Activated CD4-positive, alpha-beta memory T cell treated with anti-CD3 and anti-CD28 coated beads for 36 hours (primary cell): ENCODE measurements at regions not wholly inside any gene's neighbourhood (a gene's known extent, or its start where the extent isn't known, plus 50 kb on each side); places are given as distances from the start of the nearest gene placed in this dataset.

ENCODE experiments used
- CTCF ChIA-PET: fragments of 350-600 bp; sonication (Branson Sonifier 250); formaldehyde crosslinking; loops from one replicate; lab custom pipeline; 2021; ENCODE audit warnings: antibody characterized with exemption, inconsistent platforms; lab: Charles Lee
- POLR2A ChIA-PET: fragments of 350-600 bp; sonication (Branson Sonifier 250); formaldehyde crosslinking; loops from one replicate; lab custom pipeline; 2021; ENCODE audit warnings: antibody characterized with exemption; lab: Charles Lee
- DNase-seq: peaks from one replicate; pipeline ENCODE4 v3.0.0-alpha.2; 2020
- H3K27ac Mint-ChIP-seq: one replicate; pipeline ENCODE4 v1.8.0; 2021; ENCODE audit warnings: mixed read lengths
- H3K27me3 Mint-ChIP-seq: one replicate; pipeline ENCODE4 v1.8.0; 2021; ENCODE audit warnings: mixed read lengths
- H3K36me3 Mint-ChIP-seq: one replicate; pipeline ENCODE4 v1.8.0; 2021; ENCODE audit warnings: mixed read lengths
- H3K4me1 Mint-ChIP-seq: one replicate; pipeline ENCODE4 v1.8.0; 2021; ENCODE audit warnings: low read depth, mixed read lengths
- H3K4me3 Mint-ChIP-seq: one replicate; pipeline ENCODE4 v1.8.0; 2021; ENCODE audit warnings: mild to moderate bottlenecking, mixed read lengths
- H3K9me3 Mint-ChIP-seq: one replicate; pipeline ENCODE4 v1.8.0; 2021; ENCODE audit warnings: mixed read lengths
- intact Hi-C: fragments of 100-400 bp; cut with micrococcal nuclease; formaldehyde crosslinking; loops from one replicate; pipeline ENCODE4 v1.15.1; 2023

DNA sequence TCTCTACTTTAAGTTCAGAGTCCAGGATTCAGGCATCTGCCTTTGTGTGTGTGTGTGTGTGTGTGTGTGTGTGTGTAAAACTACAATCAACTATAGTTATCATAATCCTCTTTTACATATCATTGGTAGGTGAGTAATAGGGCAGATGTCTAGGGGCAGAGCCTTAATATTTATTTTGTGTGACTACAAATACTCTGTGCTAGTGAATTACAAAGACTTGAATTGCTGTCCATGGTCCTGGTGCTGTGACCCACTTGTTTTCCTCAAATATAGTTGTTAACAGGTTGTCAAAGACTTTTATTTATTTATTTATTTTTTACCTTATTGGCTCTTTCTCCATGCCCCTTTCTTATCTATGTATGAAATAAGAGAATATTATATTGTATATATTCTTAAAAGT, 196.8 kb downstream of the ANXA1 start:
- H3K4me3 Mint-ChIP-seq = no peak overlapping the region
- no peaks in the 10 kb centered on the region for H3K27me3 Mint-ChIP-seq
- CTCF ChIA-PET = no interaction called here
- no peak overlapping the region for H3K27ac Mint-ChIP-seq
- H3K4me1 Mint-ChIP-seq = no peaks in the 10 kb centered on the region
- intact Hi-C loops = no loop called here
- H3K9me3 Mint-ChIP-seq = no peaks in the 10 kb centered on the region
- no peaks in the 10 kb centered on the region for H3K36me3 Mint-ChIP-seq
- POLR2A ChIA-PET = no interaction called here
- DNase-seq = no peak

DNA sequence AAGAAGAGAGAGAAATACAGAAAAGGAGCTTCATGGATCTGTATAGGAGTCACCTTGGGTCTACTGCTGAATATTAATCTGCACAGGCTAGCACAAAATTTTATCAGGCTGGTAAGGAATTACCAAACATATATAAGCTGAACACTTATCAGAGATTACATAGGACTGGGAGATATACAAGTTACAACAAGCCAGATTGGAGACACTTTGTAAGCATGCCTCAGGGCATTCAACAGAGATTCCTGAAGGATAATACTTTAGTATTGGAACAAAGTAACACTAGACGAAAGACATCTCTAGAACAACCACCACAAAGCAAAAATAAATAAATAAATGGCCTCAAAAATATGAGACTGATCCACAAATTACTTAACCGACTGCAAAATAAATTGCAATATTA, 197.8 kb downstream of the ANXA1 start:
- H3K36me3 Mint-ChIP-seq = no peaks in the 10 kb centered on the region
- H3K9me3 Mint-ChIP-seq = no peaks in the 10 kb centered on the region
- no peak overlapping the region for H3K4me3 Mint-ChIP-seq
- intact Hi-C loops = no loop called here
- DNase-seq = no peak
- H3K4me1 Mint-ChIP-seq = no peaks in the 10 kb centered on the region
- ChIA-PET CTCF (no interaction called here), POLR2A (no interaction called here)
- no peak overlapping the region for H3K27ac Mint-ChIP-seq
- H3K27me3 Mint-ChIP-seq = no peaks in the 10 kb centered on the region

DNA sequence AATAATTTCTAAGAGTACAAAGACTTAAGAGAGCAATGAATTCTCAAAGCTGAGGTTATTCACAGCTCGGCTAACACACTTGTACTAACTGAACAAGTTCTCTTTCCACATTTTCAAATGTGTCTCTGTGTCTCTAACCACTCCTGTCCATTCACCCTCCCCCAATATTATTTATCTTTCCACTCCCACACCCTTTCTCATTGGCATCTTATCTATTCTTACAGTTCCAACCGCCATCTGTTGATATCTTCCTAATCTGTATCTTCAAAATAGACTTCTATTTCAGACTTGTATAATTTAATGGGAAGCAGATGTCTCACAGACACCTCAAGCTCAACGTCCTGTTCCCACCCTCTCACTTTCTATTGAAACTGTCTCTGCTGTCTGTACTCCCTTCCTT, 205.9 kb downstream of the ANXA1 start:
- H3K4me3 Mint-ChIP-seq = no peak overlapping the region
- no peaks in the 10 kb centered on the region for H3K4me1 Mint-ChIP-seq
- ChIA-PET CTCF (no interaction called here), POLR2A (no interaction called here)
- H3K27me3 Mint-ChIP-seq = no peaks in the 10 kb centered on the region
- H3K36me3 Mint-ChIP-seq = no peaks in the 10 kb centered on the region
- no peak for DNase-seq
- no peak overlapping the region for H3K27ac Mint-ChIP-seq
- intact Hi-C loops = no loop called here
- H3K9me3 Mint-ChIP-seq = no peaks in the 10 kb centered on the region

DNA sequence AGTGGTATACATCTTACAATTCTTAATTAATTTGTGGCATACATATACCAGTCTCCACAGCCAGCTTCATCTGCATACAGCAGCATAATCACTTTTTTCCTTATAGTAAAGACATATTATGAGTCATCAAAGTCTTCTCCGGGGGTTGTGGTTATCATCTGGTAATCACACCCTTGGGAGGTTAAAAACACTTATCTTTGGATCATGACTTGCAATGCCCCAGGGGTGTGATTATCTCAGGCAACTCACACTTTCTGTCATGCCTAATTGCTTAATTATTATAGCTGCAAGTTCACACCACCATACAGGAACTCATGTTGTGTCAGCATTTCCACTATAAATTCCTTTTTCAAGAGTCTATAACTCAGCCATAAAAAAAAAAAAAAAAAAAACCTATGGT, 218.4 kb downstream of the ANXA1 start:
- ChIA-PET POLR2A (no interaction called here), CTCF (no interaction called here)
- intact Hi-C loops = no loop called here
- Mint-ChIP-seq H3K4me1 (no peaks in the 10 kb centered on the region), H3K27me3 (no peaks in the 10 kb centered on the region), H3K36me3 (no peaks in the 10 kb centered on the region), H3K9me3 (no peaks in the 10 kb centered on the region), H3K27ac (no peak overlapping the region), H3K4me3 (no peak overlapping the region)
- no peak for DNase-seq

DNA sequence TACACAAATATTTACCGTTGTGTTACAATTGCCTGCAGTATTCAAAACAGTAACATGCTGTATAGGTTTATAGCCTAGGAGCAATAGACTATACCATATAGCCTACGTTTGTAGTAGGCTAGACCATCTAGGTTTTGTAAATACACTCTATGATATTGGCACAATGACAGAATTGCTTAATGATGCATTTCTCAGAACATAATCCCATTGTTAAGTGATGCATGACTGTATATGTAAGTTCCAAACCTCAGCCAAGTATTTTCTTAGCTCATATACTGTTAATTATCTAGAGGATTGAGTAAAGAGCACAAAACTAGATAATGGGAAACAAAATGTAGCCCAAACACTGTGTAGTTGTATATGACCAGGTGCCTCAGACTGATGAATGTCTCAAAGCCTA, 220.1 kb downstream of the ANXA1 start:
- H3K27ac Mint-ChIP-seq = no peak overlapping the region
- H3K4me3 Mint-ChIP-seq = no peak overlapping the region
- H3K36me3 Mint-ChIP-seq = no peaks in the 10 kb centered on the region
- no peaks in the 10 kb centered on the region for H3K4me1 Mint-ChIP-seq
- H3K27me3 Mint-ChIP-seq = no peaks in the 10 kb centered on the region
- ChIA-PET POLR2A (no interaction called here), CTCF (no interaction called here)
- no peaks in the 10 kb centered on the region for H3K9me3 Mint-ChIP-seq
- no peak for DNase-seq
- intact Hi-C loops = no loop called here

DNA sequence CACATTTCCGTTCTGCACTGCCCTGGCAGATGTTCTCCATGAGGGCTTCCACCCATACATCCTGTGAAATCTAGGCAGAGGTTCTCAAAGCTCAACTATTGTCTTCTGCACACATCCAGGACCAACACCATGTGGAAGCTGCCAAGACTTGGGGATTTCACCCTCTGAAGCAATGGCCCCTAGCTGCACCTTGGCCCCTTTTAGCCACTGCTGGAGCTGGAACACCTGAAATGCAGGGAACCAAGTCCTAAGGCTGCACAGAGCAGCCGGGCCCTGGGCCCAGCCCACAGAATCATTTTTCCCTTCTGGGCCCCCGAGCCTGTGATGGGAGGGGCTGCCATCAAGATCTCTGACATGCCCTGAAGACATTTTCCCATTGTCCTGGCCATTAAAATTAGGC, 228.7 kb downstream of the ANXA1 start:
- no peak for DNase-seq
- Mint-ChIP-seq H3K4me1 (no peaks in the 10 kb centered on the region), H3K36me3 (no peaks in the 10 kb centered on the region), H3K4me3 (no peak overlapping the region), H3K9me3 (no peaks in the 10 kb centered on the region), H3K27ac (no peak overlapping the region), H3K27me3 (no peaks in the 10 kb centered on the region)
- CTCF ChIA-PET = no interaction called here
- intact Hi-C loops = no loop called here
- POLR2A ChIA-PET = no interaction called here

DNA sequence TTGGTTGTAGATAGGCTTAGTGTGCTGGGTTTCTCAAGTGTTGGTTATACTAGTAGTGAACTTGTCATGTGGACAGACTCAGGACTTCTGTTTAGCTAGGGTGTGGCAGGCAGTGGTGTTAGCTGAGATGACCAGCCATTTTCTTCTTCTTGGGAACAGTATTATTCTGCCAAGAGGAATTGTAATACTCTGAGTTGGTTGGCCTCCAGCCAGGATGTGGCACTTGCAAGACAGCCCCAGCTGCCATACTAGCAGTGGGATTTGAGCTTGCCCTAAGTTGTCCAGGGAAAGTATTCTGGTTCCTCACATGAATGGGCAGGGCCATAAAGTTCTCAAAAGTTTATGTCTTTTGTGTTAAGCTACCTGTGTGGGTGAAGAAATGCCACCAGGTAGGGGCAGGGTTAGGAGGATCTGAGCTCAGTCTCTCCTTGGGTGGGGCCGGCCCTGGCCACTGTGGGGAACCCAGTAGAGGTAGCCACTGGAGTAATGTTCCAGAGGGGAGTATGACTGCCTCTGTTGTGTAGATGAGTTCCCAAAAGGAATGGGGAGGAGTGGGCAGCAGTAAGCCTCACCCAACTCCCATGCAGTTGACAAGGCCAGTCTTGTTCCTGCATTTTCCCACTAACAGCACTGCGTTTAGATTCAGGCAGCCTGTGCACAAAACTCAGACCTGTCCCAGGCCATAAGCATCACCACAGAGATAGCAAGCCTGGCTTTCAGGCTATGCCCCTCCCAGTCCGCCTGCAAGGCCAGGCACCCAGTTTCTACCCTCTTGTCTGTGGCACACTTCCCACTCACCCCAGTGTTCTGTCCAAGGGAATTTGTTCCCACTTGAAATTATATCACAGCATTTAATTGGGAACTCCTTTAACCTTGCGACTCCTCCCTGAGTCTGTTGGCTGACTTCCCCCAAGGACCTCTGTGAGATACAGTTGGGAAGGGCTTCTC, 250.7 kb downstream of the ANXA1 start:
- ChIA-PET CTCF (no interaction called here), POLR2A (no interaction called here)
- Mint-ChIP-seq H3K9me3 (peaks cover 6% of the 10 kb centered on the region), H3K4me3 (no peak overlapping the region), H3K4me1 (no peaks in the 10 kb centered on the region), H3K27ac (no peak overlapping the region), H3K36me3 (no peaks in the 10 kb centered on the region), H3K27me3 (no peaks in the 10 kb centered on the region)
- intact Hi-C loops = no loop called here
- no peak for DNase-seq

DNA sequence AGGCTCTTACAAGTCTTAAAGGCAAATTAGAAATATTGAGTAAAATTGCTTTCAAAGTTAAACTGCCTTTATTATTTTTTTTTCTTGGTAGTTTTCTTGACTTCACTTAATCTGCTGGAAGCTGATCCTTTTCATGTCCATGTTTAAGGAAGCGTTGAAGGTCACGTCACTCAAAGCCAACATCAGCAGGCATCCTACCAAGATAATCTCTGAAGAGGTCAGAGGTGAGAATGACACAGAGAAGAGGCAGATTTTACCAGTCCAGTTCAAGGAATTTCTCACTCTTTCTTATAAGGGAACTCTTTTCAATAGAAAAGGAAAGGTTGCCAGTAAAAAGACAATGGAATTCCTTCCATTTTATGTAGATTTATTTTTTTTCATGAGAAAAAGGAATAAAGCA, 259.8 kb downstream of the ANXA1 start:
- H3K4me3 Mint-ChIP-seq = no peak overlapping the region
- ChIA-PET POLR2A (no interaction called here), CTCF (no interaction called here)
- no peaks in the 10 kb centered on the region for H3K36me3 Mint-ChIP-seq
- DNase-seq = no peak
- H3K9me3 Mint-ChIP-seq = no peaks in the 10 kb centered on the region
- no peak overlapping the region for H3K27ac Mint-ChIP-seq
- H3K4me1 Mint-ChIP-seq = no peaks in the 10 kb centered on the region
- no peaks in the 10 kb centered on the region for H3K27me3 Mint-ChIP-seq
- intact Hi-C loops = no loop called here

DNA sequence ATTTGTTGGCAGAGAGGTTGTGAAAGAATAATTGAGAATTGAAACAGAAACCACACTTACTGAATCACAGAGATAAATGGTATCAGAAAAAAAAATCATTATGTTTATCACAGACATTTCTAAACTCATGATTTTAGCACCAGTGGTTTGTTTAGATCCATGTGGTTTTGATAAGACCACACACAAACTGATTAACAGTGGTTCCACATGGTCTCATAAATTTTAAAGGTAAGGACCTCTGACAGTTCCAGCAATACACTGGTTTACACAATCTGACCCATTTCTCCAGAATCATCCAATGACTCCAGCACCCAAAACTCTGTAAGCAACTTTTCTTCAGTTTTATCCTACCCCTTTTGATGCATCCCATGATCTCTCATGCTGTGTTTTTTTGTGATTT, 261.2 kb downstream of the ANXA1 start:
- intact Hi-C loops = no loop called here
- H3K9me3 Mint-ChIP-seq = no peaks in the 10 kb centered on the region

DNA sequence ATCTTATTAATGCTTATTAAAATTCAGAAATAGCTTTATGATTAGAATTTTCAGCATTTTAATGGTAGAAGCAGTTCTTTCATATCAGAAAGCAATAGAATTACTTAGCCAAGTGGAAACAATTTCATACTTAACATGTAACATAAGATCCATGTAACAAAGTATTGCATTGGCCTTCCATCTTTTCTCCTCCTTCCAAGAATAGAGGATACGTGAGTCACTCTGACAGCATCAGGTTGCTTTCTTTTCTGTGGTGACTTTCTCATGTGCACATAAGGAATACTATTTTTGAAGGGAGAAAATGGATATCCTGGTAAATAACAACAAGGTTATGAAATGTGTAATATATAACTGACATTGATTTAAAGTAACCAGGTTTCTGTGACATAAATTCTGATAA, 272.2 kb downstream of the ANXA1 start:
- intact Hi-C loops = no loop called here
- no peaks in the 10 kb centered on the region for H3K27me3 Mint-ChIP-seq
- POLR2A ChIA-PET = no interaction called here
- no peaks in the 10 kb centered on the region for H3K4me1 Mint-ChIP-seq
- H3K9me3 Mint-ChIP-seq = no peaks in the 10 kb centered on the region
- no peaks in the 10 kb centered on the region for H3K36me3 Mint-ChIP-seq
- no peak for DNase-seq
- CTCF ChIA-PET = interaction anchor here (0.6 kb wide), 1 partner anchor 316 kb away, joined by 3 read pairs; no protein-coding TSS in a partner anchor
- H3K4me3 Mint-ChIP-seq = no peak overlapping the region
- no peak overlapping the region for H3K27ac Mint-ChIP-seq

More for the DNA sequence above, 261.2 kb downstream of the ANXA1 start:
- Mint-ChIP-seq H3K36me3 (no peaks in the 10 kb centered on the region), H3K4me3 (no peak overlapping the region), H3K27me3 (no peaks in the 10 kb centered on the region), H3K27ac (no peak overlapping the region), H3K4me1 (no peaks in the 10 kb centered on the region)
- POLR2A ChIA-PET = no interaction called here
- CTCF ChIA-PET = no interaction called here
- DNase-seq = no peak

DNA sequence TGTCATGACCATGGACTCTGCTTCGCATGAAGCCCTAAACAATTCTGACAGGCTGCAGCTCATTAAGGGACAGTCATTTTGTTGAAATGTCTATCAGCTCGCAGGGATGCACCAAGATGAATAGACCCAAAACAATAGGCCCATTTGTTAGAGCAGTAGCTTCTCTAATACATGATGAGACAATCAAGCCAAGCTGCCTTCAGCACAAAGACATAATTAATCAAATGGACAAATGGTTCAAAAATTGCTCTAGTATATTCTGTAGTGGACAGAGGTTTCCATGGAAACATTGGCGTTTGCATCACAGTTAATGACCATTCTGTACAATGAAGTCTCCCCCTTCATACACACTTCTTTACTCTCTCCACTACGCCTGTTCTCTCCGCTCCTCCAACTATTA, 274.6 kb downstream of the ANXA1 start:
- Mint-ChIP-seq H3K27me3 (no peaks in the 10 kb centered on the region), H3K36me3 (no peaks in the 10 kb centered on the region), H3K4me1 (no peaks in the 10 kb centered on the region), H3K9me3 (no peaks in the 10 kb centered on the region), H3K27ac (no peak overlapping the region), H3K4me3 (no peak overlapping the region)
- intact Hi-C loops = no loop called here
- ChIA-PET CTCF (no interaction called here), POLR2A (no interaction called here)
- DNase-seq = no peak

DNA sequence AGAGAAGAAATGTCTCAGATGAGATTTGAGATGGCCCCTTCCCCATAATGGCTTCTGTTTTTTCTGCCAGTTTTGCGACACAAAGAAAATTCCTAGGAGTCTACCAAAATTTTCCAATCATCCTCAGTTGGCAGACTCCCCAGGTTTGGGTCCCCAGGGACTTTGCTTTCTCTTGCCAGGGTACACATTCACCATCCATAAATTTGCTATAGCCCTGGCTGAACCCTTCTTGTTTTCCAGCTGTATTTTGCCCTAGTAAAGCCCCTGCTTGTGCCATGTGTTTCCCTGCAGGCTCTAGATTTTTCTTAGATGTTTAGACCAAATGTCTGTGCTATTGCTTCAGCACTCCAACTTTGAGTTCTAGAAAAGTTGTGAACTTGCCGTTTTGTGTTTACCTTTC, 283.2 kb downstream of the ANXA1 start:
- no peak overlapping the region for H3K27ac Mint-ChIP-seq
- H3K4me1 Mint-ChIP-seq = no peaks in the 10 kb centered on the region
- H3K27me3 Mint-ChIP-seq = no peaks in the 10 kb centered on the region
- H3K4me3 Mint-ChIP-seq = no peak overlapping the region
- ChIA-PET POLR2A (no interaction called here), CTCF (no interaction called here)
- H3K9me3 Mint-ChIP-seq = no peaks in the 10 kb centered on the region
- DNase-seq = no peak
- no peaks in the 10 kb centered on the region for H3K36me3 Mint-ChIP-seq
- intact Hi-C loops = no loop called here

DNA sequence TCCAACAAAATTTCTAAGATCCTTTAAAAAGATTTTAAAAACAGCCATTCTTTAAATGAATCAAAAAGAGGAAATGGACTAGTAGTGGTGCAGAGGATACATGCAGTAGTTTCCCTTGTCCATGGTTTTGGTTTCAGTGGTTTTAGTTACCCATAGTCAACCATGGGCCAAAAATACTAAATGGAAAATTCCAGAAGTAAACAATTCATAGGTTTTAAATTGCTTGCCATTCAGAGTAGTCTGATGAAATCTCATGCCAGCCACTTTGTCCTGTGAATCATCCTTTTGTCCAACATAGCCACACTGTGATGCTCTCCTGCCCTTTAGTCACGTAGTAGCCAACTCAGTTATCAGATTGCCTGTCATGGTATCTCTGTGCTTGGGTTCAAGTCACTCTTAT, 286.1 kb downstream of the ANXA1 start:
- Mint-ChIP-seq H3K36me3 (no peaks in the 10 kb centered on the region), H3K27me3 (no peaks in the 10 kb centered on the region), H3K9me3 (no peaks in the 10 kb centered on the region), H3K4me1 (no peaks in the 10 kb centered on the region), H3K4me3 (no peak overlapping the region), H3K27ac (no peak overlapping the region)
- CTCF ChIA-PET = no interaction called here
- POLR2A ChIA-PET = no interaction called here
- no peak for DNase-seq
- intact Hi-C loops = no loop called here
